ENCODE measurements at regions not wholly inside any gene's neighbourhood (a gene's known extent, or its start where the extent isn't known, plus 50 kb on each side); places are given as distances from the start of the nearest gene placed in this dataset.
"Not testable (repeated sequence)": the region's sequence is repeated elsewhere in the genome, so short reads cannot be mapped to it uniquely, and the experiment has no call there.

- no peak for TF ChIP-seq CTCF (IDR thresholded peaks at IDR 0.05)
- no peaks in the 10 kb centered on the region for H3K36me3 ChIP-seq
- H3K4me3 ChIP-seq = no peak overlapping the region
- no peak overlapping the region for H3K27ac ChIP-seq
- peaks cover 0 to 10% of the 10 kb centered on the region in 2 donors for H3K9me3 ChIP-seq
- no peaks in the 10 kb centered on the region for H3K27me3 ChIP-seq
- no peak for DNase-seq (ENCODE audit: low spot score)
- no peaks in the 10 kb centered on the region for H3K4me1 ChIP-seq
Observed at GRCh38 chr10:33602278-33602677, 267.8 kb upstream of the NRP1 start.

- Histone ChIP-seq H3K4me3 (no peak overlapping the region), H3K9me3 (peaks cover 0 to 10% of the 10 kb centered on the region in 2 donors), H3K27me3 (no peaks in the 10 kb centered on the region), H3K27ac (no peak overlapping the region), H3K36me3 (no peaks in the 10 kb centered on the region), H3K4me1 (no peaks in the 10 kb centered on the region)
- DNase-seq (ENCODE audit: low spot score) = no peak
- no peak for TF ChIP-seq CTCF (IDR thresholded peaks at IDR 0.05)
Observed at GRCh38 chr10:33600381-33600780, 265.9 kb upstream of the NRP1 start.

GRCh38 chr10:33596422-33596821 is 262.0 kb upstream of the NRP1 start:
- no peaks in the 10 kb centered on the region for H3K36me3 ChIP-seq
- no peaks in the 10 kb centered on the region for H3K27me3 ChIP-seq
- no peaks in the 10 kb centered on the region for H3K4me1 ChIP-seq
- TF ChIP-seq CTCF (IDR thresholded peaks at IDR 0.05) = no peak
- DNase-seq (ENCODE audit: low spot score) = no peak
- H3K27ac ChIP-seq = no peak overlapping the region
- peaks cover 0 to 10% of the 10 kb centered on the region in 2 donors for H3K9me3 ChIP-seq
- H3K4me3 ChIP-seq = no peak overlapping the region

GRCh38 chr10:33594475-33594874 is 260.0 kb upstream of the NRP1 start:
- Histone ChIP-seq H3K36me3 (no peaks in the 10 kb centered on the region), H3K4me1 (no peaks in the 10 kb centered on the region), H3K4me3 (no peak overlapping the region), H3K27me3 (no peaks in the 10 kb centered on the region), H3K9me3 (peaks cover 0 to 5% of the 10 kb centered on the region in 2 donors), H3K27ac (no peak overlapping the region)
- DNase-seq (ENCODE audit: low spot score) = no peak
- no peak for TF ChIP-seq CTCF (IDR thresholded peaks at IDR 0.05)

- Histone ChIP-seq H3K27me3 (no peaks in the 10 kb centered on the region), H3K9me3 (peaks cover 0 to 7% of the 10 kb centered on the region in 2 donors), H3K4me3 (no peak overlapping the region), H3K36me3 (no peaks in the 10 kb centered on the region), H3K27ac (no peak overlapping the region), H3K4me1 (no peaks in the 10 kb centered on the region)
- no peak for TF ChIP-seq CTCF (IDR thresholded peaks at IDR 0.05)
- DNase-seq (ENCODE audit: low spot score) = no peak
Observed at GRCh38 chr10:33588974-33589600, 254.6 kb upstream of the NRP1 start.

- not testable (repeated sequence) for H3K4me1 ChIP-seq; DNase-seq (ENCODE audit: low spot score); H3K36me3 ChIP-seq; H3K4me3 ChIP-seq; H3K27me3 ChIP-seq; H3K27ac ChIP-seq; H3K9me3 ChIP-seq
Observed at GRCh38 chr10:33584596-33584995, 250.1 kb upstream of the NRP1 start.

Measured in right atrium auricular region (tissue), 2 donors.